IMR-90 (cell line): ENCODE measurements at regions not wholly inside any gene's neighbourhood (a gene's known extent, or its start where the extent isn't known, plus 50 kb on each side); places are given as distances from the start of the nearest gene placed in this dataset.

Experiments used
- ATAC-seq: fragments of 200-7000 bp; cut with Tn5 transposase; 2 replicates; pipeline ENCODE4 v1.9.1; 2020; ENCODE audit warnings: low read depth, mild to moderate bottlenecking, moderate library complexity
- BruUV-seq: library from RNA; stranded (reverse); fragments of 400-500 nt; replicated peaks from 2 replicates; lab custom pipeline; 2021; lab: Mats Ljungman, UMichigan
- CTCF ChIA-PET: fragments of 300-600 bp; formaldehyde crosslinking; extraction: SDS; loops from one replicate; lab custom pipeline; 2021; ENCODE audit warnings: antibody characterized with exemption; lab: Yijun Ruan, JAX
- POLR2A ChIA-PET: fragments of 300-600 bp; sonication (Branson Sonifier 250); formaldehyde crosslinking; loops from one replicate; lab custom pipeline; 2022; ENCODE audit warnings: antibody characterized with exemption; ENCODE audit not compliant: unreplicated experiment; lab: Charles Lee
- DNase-seq: peaks from one replicate; pipeline ENCODE4 v3.0.0; 2013
- H2AFZ ChIP-seq: replicated peaks from 2 replicates; pipeline ENCODE3; 2013; ENCODE audit warnings: low read length, mild to moderate bottlenecking; ENCODE audit not compliant: poor library complexity
- H2AK5ac ChIP-seq: 2 replicates; pipeline ENCODE4 v1.6.1; 2013; ENCODE audit warnings: low read depth, low read length, inconsistent platforms
- H2AK9ac ChIP-seq: replicated peaks from 2 replicates; pipeline ENCODE3; 2013; ENCODE audit warnings: mild to moderate bottlenecking, low read depth, low read length, moderate library complexity; ENCODE audit not compliant: poor library complexity
- H2BK120ac ChIP-seq: 2 replicates; pipeline ENCODE4 v1.6.1; 2013; ENCODE audit warnings: low read depth, low read length, inconsistent platforms
- H2BK15ac ChIP-seq: 3 replicates; pipeline ENCODE4 v1.6.1; 2013; ENCODE audit warnings: low read depth, low read length, inconsistent platforms
- H2BK20ac ChIP-seq: 2 replicates; pipeline ENCODE4 v1.6.1; 2013; ENCODE audit warnings: low read depth, mild to moderate bottlenecking, inconsistent platforms, low read length, moderate library complexity
- H2BK5ac ChIP-seq: 2 replicates; pipeline ENCODE4 v1.6.1; 2013; ENCODE audit warnings: mild to moderate bottlenecking, low read depth, low read length, inconsistent platforms; ENCODE audit not compliant: poor library complexity, severe bottlenecking
- H3K14ac ChIP-seq: replicated peaks from 2 replicates; pipeline ENCODE4 v1.6.1; 2013; ENCODE audit warnings: low read depth, low read length, inconsistent platforms
- H3K18ac ChIP-seq: 2 replicates; pipeline ENCODE4 v1.6.1; 2013; ENCODE audit warnings: low read depth, low read length, control low read depth
- H3K23ac ChIP-seq: 2 replicates; pipeline ENCODE4 v1.6.1; 2013; ENCODE audit warnings: low read depth, low read length, inconsistent platforms
- H3K27ac ChIP-seq: 2 replicates; pipeline ENCODE4 v1.5.1; 2013; ENCODE audit warnings: mild to moderate bottlenecking, control low read depth, low read length; ENCODE audit not compliant: insufficient read depth
- H3K27me3 ChIP-seq: 2 replicates; pipeline ENCODE4 v1.6.1; 2013; ENCODE audit warnings: low read length; ENCODE audit not compliant: control insufficient read depth, insufficient read depth
- H3K36me3 ChIP-seq: 2 replicates; pipeline ENCODE4 v1.6.1; 2013; ENCODE audit warnings: low read length, mixed read lengths; ENCODE audit not compliant: control insufficient read depth, insufficient read depth
- H3K4ac ChIP-seq: 2 replicates; pipeline ENCODE4 v1.6.1; 2013; ENCODE audit warnings: low read depth, low read length, inconsistent platforms
- H3K4me1 ChIP-seq: 2 replicates; pipeline ENCODE4 v1.6.1; 2013; ENCODE audit warnings: low read length, mixed read lengths; ENCODE audit not compliant: control insufficient read depth, insufficient read depth
- H3K4me2 ChIP-seq: 2 replicates; pipeline ENCODE4 v1.6.1; 2013; ENCODE audit warnings: low read depth, mild to moderate bottlenecking, control low read depth, low read length, moderate library complexity
- H3K4me3 ChIP-seq: 2 replicates; pipeline ENCODE4 v1.5.1; 2013; ENCODE audit warnings: low read depth, mild to moderate bottlenecking, control low read depth, low read length, moderate library complexity; ENCODE audit not compliant: insufficient read depth
- H3K56ac ChIP-seq: 2 replicates; pipeline ENCODE4 v1.6.1; 2013; ENCODE audit warnings: low read length, inconsistent platforms; ENCODE audit not compliant: insufficient read depth; ENCODE audit errors: extremely low read depth
- H3K79me1 ChIP-seq, 2 experiments: 2 replicates each; pipeline ENCODE4 v1.6.1; 2013; ENCODE audit warnings: low read length in 2 of 2, inconsistent platforms in 1 of 2, low read depth in 1 of 2
- H3K9ac ChIP-seq: 2 replicates; pipeline ENCODE4 v1.6.1; 2013; ENCODE audit warnings: low read depth, low read length, control low read depth
- H3K9me1 ChIP-seq: 2 replicates; pipeline ENCODE4 v1.6.1; 2013; ENCODE audit warnings: low read length, inconsistent platforms; ENCODE audit not compliant: insufficient read depth
- H3K9me3 ChIP-seq: 2 replicates; pipeline ENCODE4 v1.6.1; 2013; ENCODE audit warnings: low read length; ENCODE audit not compliant: control insufficient read depth, insufficient read depth
- H4K20me1 ChIP-seq: 2 replicates; pipeline ENCODE4 v1.6.1; 2013; ENCODE audit warnings: low read length, inconsistent platforms; ENCODE audit not compliant: insufficient read depth
- H4K5ac ChIP-seq: 2 replicates; pipeline ENCODE4 v1.6.1; 2013; ENCODE audit warnings: mild to moderate bottlenecking, low read depth, low read length, control low read depth
- H4K8ac ChIP-seq, 2 experiments: 2 replicates each; pipeline ENCODE4 v1.6.1; 2013; ENCODE audit warnings: low read depth in 2 of 2, low read length in 2 of 2, control low read depth in 1 of 2, inconsistent platforms in 1 of 2
- H4K91ac ChIP-seq: 2 replicates; pipeline ENCODE4 v1.6.1; 2013; ENCODE audit warnings: low read depth, low read length, inconsistent platforms; ENCODE audit not compliant: insufficient read depth
- BHLHE40 ChIP-seq: fragments of 150-350 bp; IDR thresholded peaks from 2 replicates; pipeline ENCODE4 v1.6.1; 2016; ENCODE audit warnings: mild to moderate bottlenecking, low read depth, low read length
- CEBPB ChIP-seq: IDR thresholded peaks from 2 replicates; pipeline ENCODE4 v1.6.1; 2012; ENCODE audit warnings: low read depth, low read length, improper control_type of control experiment
- FOS ChIP-seq: fragments of 150-350 bp; IDR thresholded peaks from 2 replicates; pipeline ENCODE4 v1.6.1; 2016; ENCODE audit warnings: low read depth, low read length
- MAFK ChIP-seq: IDR thresholded peaks from 2 replicates; pipeline ENCODE4 v1.6.1; 2012; ENCODE audit warnings: low read depth, low read length, improper control_type of control experiment
- MAZ ChIP-seq: IDR thresholded peaks from 2 replicates; pipeline ENCODE4 v1.6.1; 2012; ENCODE audit warnings: low read depth, mild to moderate bottlenecking, low read length, improper control_type of control experiment, moderate library complexity, borderline replicate concordance
- MXI1 ChIP-seq: IDR thresholded peaks from 2 replicates; pipeline ENCODE4 v1.6.1; 2012; ENCODE audit warnings: low read depth, mild to moderate bottlenecking, low read length, moderate library complexity, borderline replicate concordance
- NFE2L2 ChIP-seq: fragments of 150-350 bp; IDR thresholded peaks from 2 replicates; pipeline ENCODE4 v1.6.1; 2016; ENCODE audit warnings: low read depth, mild to moderate bottlenecking, low read length
- POLR2A ChIP-seq: IDR thresholded peaks from 2 replicates; pipeline ENCODE4 v1.6.1; 2012; ENCODE audit warnings: mild to moderate bottlenecking, low read depth, low read length
- RAD21 ChIP-seq: IDR thresholded peaks from 2 replicates; pipeline ENCODE4 v1.6.1; 2012; ENCODE audit warnings: low read length, improper control_type of control experiment
- RCOR1 ChIP-seq: IDR thresholded peaks from 2 replicates; pipeline ENCODE4 v1.6.1; 2012; ENCODE audit warnings: mild to moderate bottlenecking, low read length, improper control_type of control experiment; ENCODE audit not compliant: insufficient replicate concordance
- SMC3 ChIP-seq: fragments of 150-350 bp; IDR thresholded peaks from 2 replicates; pipeline ENCODE4 v1.6.1; 2016; ENCODE audit warnings: low read depth, mild to moderate bottlenecking, antibody characterized with exemption, low read length, moderate library complexity
- WGBS, 2 experiments: methylation state at CpG; one replicate each; pipeline versions ENCODE4 v1.1.5 to v1.1.7; 2013; ENCODE audit warnings: missing lambda C conversion rate in 2 of 2; ENCODE audit not compliant: insufficient read length in 1 of 2; ENCODE audit errors: extremely low coverage in 2 of 2; 5-methylcytosine and 5-hydroxymethylcytosine counted together
- dilution Hi-C: fragments of 300-500 bp; cut with HindIII; formaldehyde crosslinking; loops from one replicate; pipeline ENCODE4 v1.14.3; 2018; ENCODE audit warnings: low sequenced_read_pairs; ENCODE audit not compliant: unreplicated experiment
- in situ Hi-C: fragments of 300-500 bp; cut with MboI; formaldehyde crosslinking; loops from 3 replicates; pipeline ENCODE4 v1.14.3; 2019; ENCODE audit warnings: low sequenced_read_pairs, inconsistent platforms, mixed read lengths
- intact Hi-C: fragments of 100-400 bp; cut with micrococcal nuclease; formaldehyde crosslinking; loops from 2 replicates; pipeline ENCODE4 v1.10.0; 2022
- TF ChIP-seq, protein P1 (sequence below): conservative IDR thresholded peaks from 2 replicates; pipeline ENCODE4 v1.5.1; 2012; ENCODE audit warnings: mild to moderate bottlenecking, low read depth, low read length, improper control_type of control experiment
- TF ChIP-seq, protein P2 (sequence below): fragments of 150-350 bp; IDR thresholded peaks from 2 replicates; pipeline ENCODE4 v1.6.1; 2016; ENCODE audit warnings: low read depth, mild to moderate bottlenecking, low read length, moderate library complexity, borderline replicate concordance

DNA sequence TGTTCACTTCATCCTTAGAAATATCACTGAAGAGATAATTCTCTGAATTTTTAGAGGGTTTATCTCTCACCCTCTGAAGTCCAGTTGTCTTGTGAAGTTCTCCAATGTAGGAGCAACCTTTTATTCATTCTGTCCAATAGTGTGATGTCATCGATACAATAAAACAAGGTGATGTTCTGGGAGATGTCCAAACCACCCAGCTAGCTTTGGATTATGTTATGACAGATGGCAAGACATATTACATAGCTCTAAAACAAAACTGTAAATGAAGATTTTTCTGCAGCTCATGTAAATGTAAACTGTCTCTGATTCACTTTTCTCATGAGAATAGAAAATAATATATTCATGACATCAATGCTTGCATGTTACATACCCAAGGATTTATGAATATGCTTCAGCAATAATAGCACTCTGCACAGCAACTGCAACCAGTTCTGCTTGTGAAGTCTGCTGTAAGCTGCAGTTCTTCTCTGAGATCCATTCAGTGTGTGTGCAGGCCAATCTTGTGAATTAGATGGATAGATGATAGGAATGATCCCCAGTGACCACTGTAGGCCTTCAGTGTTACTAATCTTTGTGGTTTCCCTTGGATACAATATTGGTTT is 172.6 kb upstream of the CDH12 start:
- dilution Hi-C loops (no loop called here), in situ Hi-C loops (no loop called here), intact Hi-C loops (no loop called here)
- Histone ChIP-seq H3K4me1 (no peaks in the 10 kb centered on the region), H3K14ac (no peak overlapping the region), H3K23ac (no peak overlapping the region), H3K4ac (no peak overlapping the region), H3K56ac (no peak overlapping the region), H4K5ac (no peak overlapping the region), H4K91ac (no peak overlapping the region), H3K27me3 (no peaks in the 10 kb centered on the region), H2BK120ac (no peak overlapping the region), H3K36me3 (no peaks in the 10 kb centered on the region), H2AK5ac (no peak overlapping the region), H3K9me3 (peaks cover 1% of the 10 kb centered on the region; the same call in 1 of the 2 replicates), H2AFZ (no peak overlapping the region), H3K9ac (no peak overlapping the region), H4K20me1 (no peaks in the 10 kb centered on the region), H3K18ac (no peak overlapping the region), H3K4me3 (no peak overlapping the region), H2BK15ac (no peak overlapping the region), H4K8ac (no peak overlapping the region), H2BK20ac (no peak overlapping the region), H2AK9ac (no peak overlapping the region), H3K4me2 (no peak overlapping the region), H3K27ac (no peak overlapping the region), H3K9me1 (no peaks in the 10 kb centered on the region), H3K79me1 (no peaks in the 10 kb centered on the region), H2BK5ac (no peak overlapping the region)
- TF ChIP-seq MAZ (no peak), RAD21 (no peak), POLR2A (no peak), MXI1 (no peak), BHLHE40 (no peak), MAFK (no peak), CEBPB (no peak), SMC3 (no peak), NFE2L2 (no peak), FOS (no peak), RCOR1 (no peak)
- TF ChIP-seq, protein P1, sequence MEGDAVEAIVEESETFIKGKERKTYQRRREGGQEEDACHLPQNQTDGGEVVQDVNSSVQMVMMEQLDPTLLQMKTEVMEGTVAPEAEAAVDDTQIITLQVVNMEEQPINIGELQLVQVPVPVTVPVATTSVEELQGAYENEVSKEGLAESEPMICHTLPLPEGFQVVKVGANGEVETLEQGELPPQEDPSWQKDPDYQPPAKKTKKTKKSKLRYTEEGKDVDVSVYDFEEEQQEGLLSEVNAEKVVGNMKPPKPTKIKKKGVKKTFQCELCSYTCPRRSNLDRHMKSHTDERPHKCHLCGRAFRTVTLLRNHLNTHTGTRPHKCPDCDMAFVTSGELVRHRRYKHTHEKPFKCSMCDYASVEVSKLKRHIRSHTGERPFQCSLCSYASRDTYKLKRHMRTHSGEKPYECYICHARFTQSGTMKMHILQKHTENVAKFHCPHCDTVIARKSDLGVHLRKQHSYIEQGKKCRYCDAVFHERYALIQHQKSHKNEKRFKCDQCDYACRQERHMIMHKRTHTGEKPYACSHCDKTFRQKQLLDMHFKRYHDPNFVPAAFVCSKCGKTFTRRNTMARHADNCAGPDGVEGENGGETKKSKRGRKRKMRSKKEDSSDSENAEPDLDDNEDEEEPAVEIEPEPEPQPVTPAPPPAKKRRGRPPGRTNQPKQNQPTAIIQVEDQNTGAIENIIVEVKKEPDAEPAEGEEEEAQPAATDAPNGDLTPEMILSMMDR, result no peak
- TF ChIP-seq, protein P2, sequence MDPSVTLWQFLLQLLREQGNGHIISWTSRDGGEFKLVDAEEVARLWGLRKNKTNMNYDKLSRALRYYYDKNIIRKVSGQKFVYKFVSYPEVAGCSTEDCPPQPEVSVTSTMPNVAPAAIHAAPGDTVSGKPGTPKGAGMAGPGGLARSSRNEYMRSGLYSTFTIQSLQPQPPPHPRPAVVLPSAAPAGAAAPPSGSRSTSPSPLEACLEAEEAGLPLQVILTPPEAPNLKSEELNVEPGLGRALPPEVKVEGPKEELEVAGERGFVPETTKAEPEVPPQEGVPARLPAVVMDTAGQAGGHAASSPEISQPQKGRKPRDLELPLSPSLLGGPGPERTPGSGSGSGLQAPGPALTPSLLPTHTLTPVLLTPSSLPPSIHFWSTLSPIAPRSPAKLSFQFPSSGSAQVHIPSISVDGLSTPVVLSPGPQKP, result no peak
- ChIA-PET POLR2A (no interaction called here), CTCF (no interaction called here)
- no peak for DNase-seq
- no TSS peak for BruUV-seq
- WGBS, 2 experiments, result no CpG with 5 or more reads among the region's 1 CpG
- no peak for ATAC-seq
